ENCODE measurements at regions not wholly inside any gene's neighbourhood (a gene's known extent, or its start where the extent isn't known, plus 50 kb on each side); places are given as distances from the start of the nearest gene placed in this dataset.

DNA sequence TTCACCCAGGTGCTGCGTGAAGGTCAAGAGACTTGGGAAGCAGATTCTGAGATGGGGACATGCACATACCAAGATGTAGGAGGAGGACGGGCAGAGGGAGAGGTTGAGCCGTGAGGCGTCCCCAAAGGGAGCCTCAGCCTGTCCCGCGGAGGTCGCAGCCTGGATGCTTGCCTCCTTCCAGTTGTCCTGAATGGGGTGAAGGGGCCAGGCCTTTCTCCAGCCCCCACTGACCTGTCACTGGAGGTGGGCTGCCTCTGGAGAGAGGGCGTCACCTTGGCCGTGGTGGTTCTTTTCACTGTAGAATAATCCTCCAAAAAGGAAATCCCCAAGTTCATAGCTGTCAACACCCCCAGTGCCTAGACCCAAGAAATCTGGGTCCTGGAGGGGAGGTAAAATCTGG lies 283.0 kb upstream of the VSTM2A start:
- WGBS (ENCODE audit: insufficient coverage) = 50% methylated on average over 1 of the region's 9 CpGs
- TF ChIP-seq, protein P1, sequence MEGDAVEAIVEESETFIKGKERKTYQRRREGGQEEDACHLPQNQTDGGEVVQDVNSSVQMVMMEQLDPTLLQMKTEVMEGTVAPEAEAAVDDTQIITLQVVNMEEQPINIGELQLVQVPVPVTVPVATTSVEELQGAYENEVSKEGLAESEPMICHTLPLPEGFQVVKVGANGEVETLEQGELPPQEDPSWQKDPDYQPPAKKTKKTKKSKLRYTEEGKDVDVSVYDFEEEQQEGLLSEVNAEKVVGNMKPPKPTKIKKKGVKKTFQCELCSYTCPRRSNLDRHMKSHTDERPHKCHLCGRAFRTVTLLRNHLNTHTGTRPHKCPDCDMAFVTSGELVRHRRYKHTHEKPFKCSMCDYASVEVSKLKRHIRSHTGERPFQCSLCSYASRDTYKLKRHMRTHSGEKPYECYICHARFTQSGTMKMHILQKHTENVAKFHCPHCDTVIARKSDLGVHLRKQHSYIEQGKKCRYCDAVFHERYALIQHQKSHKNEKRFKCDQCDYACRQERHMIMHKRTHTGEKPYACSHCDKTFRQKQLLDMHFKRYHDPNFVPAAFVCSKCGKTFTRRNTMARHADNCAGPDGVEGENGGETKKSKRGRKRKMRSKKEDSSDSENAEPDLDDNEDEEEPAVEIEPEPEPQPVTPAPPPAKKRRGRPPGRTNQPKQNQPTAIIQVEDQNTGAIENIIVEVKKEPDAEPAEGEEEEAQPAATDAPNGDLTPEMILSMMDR (IDR thresholded peaks at IDR 0.05) = no peak
- no peak overlapping the region for H3K9ac ChIP-seq (ENCODE audit: insufficient read depth, low read length, poor library complexity, severe bottlenecking)

DNA sequence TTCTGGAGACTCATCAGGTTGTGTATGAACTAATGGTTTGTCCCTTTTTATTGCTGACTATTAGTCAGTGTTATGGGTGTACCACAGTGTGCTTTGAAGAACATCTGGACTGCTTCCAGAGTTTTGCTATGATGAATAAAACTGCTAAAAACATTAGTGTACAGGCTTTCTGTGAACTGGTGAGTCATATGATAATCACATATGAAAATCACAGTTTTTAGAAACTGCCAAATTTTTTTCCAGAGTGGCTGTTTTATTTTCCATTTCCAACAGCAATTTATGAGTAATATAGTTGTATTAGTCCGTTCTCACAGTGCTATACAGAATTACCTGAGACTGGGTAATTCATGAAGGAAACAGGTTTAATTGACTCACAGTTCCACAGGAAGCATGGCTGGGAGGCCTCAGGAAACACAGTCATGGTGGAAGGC lies 281.2 kb upstream of the VSTM2A start:
- WGBS (ENCODE audit: insufficient coverage) = no CpG with 5 or more reads among the region's 1 CpG
- peaks cover 16 to 27% of the 10 kb centered on the region in 2 donors for H3K9me3 ChIP-seq (replicated peaks in 1 of 2; ENCODE audit: control insufficient read depth in 1 of 2, insufficient read depth in 1 of 2, low read length in 2 of 2)
- no peak overlapping the region for H3K27ac Mint-ChIP-seq
- H2AFZ ChIP-seq (ENCODE audit: insufficient read depth, low read depth, low read length, poor library complexity, severe bottlenecking) = no peak overlapping the region
- no peaks in the 10 kb centered on the region for H3K27me3 ChIP-seq (ENCODE audit: control insufficient read depth in 2 of 2, insufficient read depth in 2 of 2, low read length in 2 of 2)
- peaks cover 0 to 15% (median 7%) of the 10 kb centered on the region in 7 donors for H3K9me3 Mint-ChIP-seq
- H3K27ac ChIP-seq (ENCODE audit: low read depth in 1 of 2, low read length in 2 of 2) = no peak overlapping the region
- no peak overlapping the region for H3K4me3 Mint-ChIP-seq
- no peak overlapping the region for H3K4me3 ChIP-seq (replicated peaks in 1 of 3; ENCODE audit: low read depth in 2 of 3, low read length in 3 of 3)
- no peaks in the 10 kb centered on the region for H3K79me2 ChIP-seq (ENCODE audit: insufficient read depth, low read length)
- no peak overlapping the region for H3K9ac ChIP-seq (ENCODE audit: insufficient read depth, low read length, poor library complexity, severe bottlenecking)
- TF ChIP-seq, protein P1 (IDR thresholded peaks at IDR 0.05) = no peak
- intact Hi-C loops (cut with micrococcal nuclease) = no loop called here
- no peaks in the 10 kb centered on the region for H3K36me3 Mint-ChIP-seq
- H3K4me1 Mint-ChIP-seq = no peaks in the 10 kb centered on the region
- no peaks in the 10 kb centered on the region for H3K27me3 Mint-ChIP-seq (ENCODE audit: low read depth in 3 of 3)
- no peaks in the 10 kb centered on the region for H3K4me1 ChIP-seq (ENCODE audit: control insufficient read depth in 1 of 2, insufficient read depth in 2 of 2, low read length in 2 of 2)
- H3K4me2 ChIP-seq (replicated peaks; ENCODE audit: extremely low read depth, low read length, poor library complexity, severe bottlenecking) = no peak overlapping the region
- no peak for DNase-seq
- H3K36me3 ChIP-seq (replicated peaks in 1 of 2; ENCODE audit: control insufficient read depth in 1 of 2, insufficient read depth in 2 of 2, low read length in 2 of 2) = no peaks in the 10 kb centered on the region
- no peaks in the 10 kb centered on the region for H4K20me1 ChIP-seq (ENCODE audit: insufficient read depth, low read length)

More for the DNA sequence above, 283.0 kb upstream of the VSTM2A start:
- Histone ChIP-seq H4K20me1 (ENCODE audit: insufficient read depth, low read length) (no peaks in the 10 kb centered on the region), H3K4me1 (ENCODE audit: control insufficient read depth in 1 of 2, insufficient read depth in 2 of 2, low read length in 2 of 2) (no peaks in the 10 kb centered on the region), H3K27ac (ENCODE audit: low read depth in 1 of 2, low read length in 2 of 2) (no peak overlapping the region), H3K4me2 (replicated peaks; ENCODE audit: extremely low read depth, low read length, poor library complexity, severe bottlenecking) (no peak overlapping the region), H2AFZ (ENCODE audit: insufficient read depth, low read depth, low read length, poor library complexity, severe bottlenecking) (no peak overlapping the region), H3K4me3 (replicated peaks in 1 of 3; ENCODE audit: low read depth in 2 of 3, low read length in 3 of 3) (no peak overlapping the region), H3K36me3 (replicated peaks in 1 of 2; ENCODE audit: control insufficient read depth in 1 of 2, insufficient read depth in 2 of 2, low read length in 2 of 2) (no peaks in the 10 kb centered on the region), H3K27me3 (ENCODE audit: control insufficient read depth in 2 of 2, insufficient read depth in 2 of 2, low read length in 2 of 2) (no peaks in the 10 kb centered on the region), H3K9me3 (replicated peaks in 1 of 2; ENCODE audit: control insufficient read depth in 1 of 2, insufficient read depth in 1 of 2, low read length in 2 of 2) (peaks cover 12 to 14% of the 10 kb centered on the region in 2 donors), H3K79me2 (ENCODE audit: insufficient read depth, low read length) (no peaks in the 10 kb centered on the region)
- no peaks in the 10 kb centered on the region for H3K36me3 Mint-ChIP-seq
- intact Hi-C loops (cut with micrococcal nuclease) = no loop called here
- H3K27me3 Mint-ChIP-seq (ENCODE audit: low read depth in 3 of 3) = no peaks in the 10 kb centered on the region
- H3K27ac Mint-ChIP-seq = no peak overlapping the region
- peaks cover 0 to 11% (median 3%) of the 10 kb centered on the region in 7 donors for H3K9me3 Mint-ChIP-seq
- DNase-seq = no peak
- no peak overlapping the region for H3K4me3 Mint-ChIP-seq
- no peaks in the 10 kb centered on the region for H3K4me1 Mint-ChIP-seq

Measured in CD14-positive monocyte (primary cell).